ENCODE measurements at regions not wholly inside any gene's neighbourhood (a gene's known extent, or its start where the extent isn't known, plus 50 kb on each side); places are given as distances from the start of the nearest gene placed in this dataset.

- 89 to 93% methylated on average over 3 of the region's 3 CpGs for WGBS, 2 donors
- Histone ChIP-seq H3K36me3 (no peaks in the 10 kb centered on the region), H3K27ac (no peak overlapping the region), H3K9me3 (no peaks in the 10 kb centered on the region), H3K27me3 (no peaks in the 10 kb centered on the region), H3K4me1 (no peaks in the 10 kb centered on the region), H3K4me3 (replicated peaks in 1 of 3) (no peak overlapping the region)
- TF ChIP-seq POLR2A (IDR thresholded peaks at IDR 0.05) (no peak), CTCF (IDR thresholded peaks at IDR 0.05) (no peak)
- intact Hi-C loops (cut with DNase I) = no loop called here
- DNase-seq = no peak
Measured at GRCh38 chr10:83935339-83935736, 204.0 kb upstream of the GHITM start.

GRCh38 chr10:83935911-83936310 lies 203.4 kb upstream of the GHITM start:
- Histone ChIP-seq H3K36me3 (no peaks in the 10 kb centered on the region), H3K9me3 (no peaks in the 10 kb centered on the region), H3K4me3 (replicated peaks in 1 of 3) (no peak overlapping the region), H3K27ac (no peak overlapping the region), H3K4me1 (no peaks in the 10 kb centered on the region), H3K27me3 (no peaks in the 10 kb centered on the region)
- TF ChIP-seq CTCF (IDR thresholded peaks at IDR 0.05) (no peak), POLR2A (IDR thresholded peaks at IDR 0.05) (no peak)
- DNase-seq = no peak
- WGBS, 2 donors = 90 to 92% methylated on average over 5 of the region's 5 CpGs
- intact Hi-C loops (cut with DNase I) = no loop called here

GRCh38 chr10:83937161-83937560 lies 202.1 kb upstream of the GHITM start:
- intact Hi-C loops (cut with DNase I) = no loop called here
- TF ChIP-seq CTCF (IDR thresholded peaks at IDR 0.05) (no peak), POLR2A (IDR thresholded peaks at IDR 0.05) (no peak)
- WGBS, 2 donors = 55 to 75% methylated on average over 3 of the region's 3 CpGs
- H3K27ac ChIP-seq = no peak overlapping the region
- H3K9me3 ChIP-seq = no peaks in the 10 kb centered on the region
- no peaks in the 10 kb centered on the region for H3K4me1 ChIP-seq
- H3K27me3 ChIP-seq = no peaks in the 10 kb centered on the region
- DNase-seq = no peak
- no peak overlapping the region for H3K4me3 ChIP-seq (replicated peaks in 1 of 3)
- H3K36me3 ChIP-seq = no peaks in the 10 kb centered on the region

- Histone ChIP-seq H3K4me1 (no peaks in the 10 kb centered on the region), H3K36me3 (no peaks in the 10 kb centered on the region), H3K27ac (no peak overlapping the region), H3K27me3 (no peaks in the 10 kb centered on the region), H3K4me3 (replicated peaks in 1 of 3) (no peak overlapping the region), H3K9me3 (no peaks in the 10 kb centered on the region)
- TF ChIP-seq POLR2A (IDR thresholded peaks at IDR 0.05) (no peak), CTCF (IDR thresholded peaks at IDR 0.05) (no peak)
- WGBS, 2 donors = 56 to 82% methylated on average over 1 of the region's 1 CpG
- intact Hi-C loops (cut with DNase I) = no loop called here
- DNase-seq = no peak
Measured at GRCh38 chr10:83937826-83938225, 201.5 kb upstream of the GHITM start.

GRCh38 chr10:83941189-83941588 lies 198.1 kb upstream of the GHITM start:
- TF ChIP-seq CTCF (IDR thresholded peaks at IDR 0.05) (no peak), POLR2A (IDR thresholded peaks at IDR 0.05) (no peak)
- Histone ChIP-seq H3K27me3 (no peaks in the 10 kb centered on the region), H3K4me3 (replicated peaks in 1 of 3) (no peak overlapping the region), H3K4me1 (no peaks in the 10 kb centered on the region), H3K36me3 (no peaks in the 10 kb centered on the region), H3K9me3 (no peaks in the 10 kb centered on the region), H3K27ac (no peak overlapping the region)
- WGBS, 2 donors = 85 to 90% methylated on average over 2 of the region's 2 CpGs
- DNase-seq = no peak
- intact Hi-C loops (cut with DNase I) = no loop called here

Measured in thyroid gland (tissue), 4 donors.